ENCODE measurements at regions not wholly inside any gene's neighbourhood (a gene's known extent, or its start where the extent isn't known, plus 50 kb on each side); places are given as distances from the start of the nearest gene placed in this dataset.

- intact Hi-C loops (cut with DNase I), result no loop called here
- no peaks in the 10 kb centered on the region for H3K36me3 ChIP-seq
- no peak for DNase-seq
- H3K27me3 ChIP-seq, result no peaks in the 10 kb centered on the region
- no peak overlapping the region for H3K27ac ChIP-seq
- 45 to 58% methylated on average over 3 of the region's 3 CpGs for WGBS, 2 donors
- H3K4me3 ChIP-seq, result no peak overlapping the region
- no peaks in the 10 kb centered on the region for H3K9me3 ChIP-seq
- no peak for TF ChIP-seq POLR2A (IDR thresholded peaks at IDR 0.05)
- TF ChIP-seq, protein P1, sequence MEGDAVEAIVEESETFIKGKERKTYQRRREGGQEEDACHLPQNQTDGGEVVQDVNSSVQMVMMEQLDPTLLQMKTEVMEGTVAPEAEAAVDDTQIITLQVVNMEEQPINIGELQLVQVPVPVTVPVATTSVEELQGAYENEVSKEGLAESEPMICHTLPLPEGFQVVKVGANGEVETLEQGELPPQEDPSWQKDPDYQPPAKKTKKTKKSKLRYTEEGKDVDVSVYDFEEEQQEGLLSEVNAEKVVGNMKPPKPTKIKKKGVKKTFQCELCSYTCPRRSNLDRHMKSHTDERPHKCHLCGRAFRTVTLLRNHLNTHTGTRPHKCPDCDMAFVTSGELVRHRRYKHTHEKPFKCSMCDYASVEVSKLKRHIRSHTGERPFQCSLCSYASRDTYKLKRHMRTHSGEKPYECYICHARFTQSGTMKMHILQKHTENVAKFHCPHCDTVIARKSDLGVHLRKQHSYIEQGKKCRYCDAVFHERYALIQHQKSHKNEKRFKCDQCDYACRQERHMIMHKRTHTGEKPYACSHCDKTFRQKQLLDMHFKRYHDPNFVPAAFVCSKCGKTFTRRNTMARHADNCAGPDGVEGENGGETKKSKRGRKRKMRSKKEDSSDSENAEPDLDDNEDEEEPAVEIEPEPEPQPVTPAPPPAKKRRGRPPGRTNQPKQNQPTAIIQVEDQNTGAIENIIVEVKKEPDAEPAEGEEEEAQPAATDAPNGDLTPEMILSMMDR (IDR thresholded peaks at IDR 0.05), result no peak
- peaks cover 0 to 17% (median 0%) of the 10 kb centered on the region in 3 donors for H3K4me1 ChIP-seq
Observed at GRCh38 chr12:90305379-90305778, 596.7 kb upstream of the ATP2B1 start.

- H3K27me3 ChIP-seq, result no peaks in the 10 kb centered on the region
- no peaks in the 10 kb centered on the region for H3K9me3 ChIP-seq
- H3K36me3 ChIP-seq, result no peaks in the 10 kb centered on the region
- WGBS, 2 donors, result 78 to 96% methylated on average over 2 of the region's 2 CpGs
- intact Hi-C loops (cut with DNase I), result no loop called here
- no peak overlapping the region for H3K27ac ChIP-seq
- no peak overlapping the region for H3K4me3 ChIP-seq
- peaks cover 0 to 17% (median 0%) of the 10 kb centered on the region in 3 donors for H3K4me1 ChIP-seq
- no peak for DNase-seq
- TF ChIP-seq, protein P1 (IDR thresholded peaks at IDR 0.05), result no peak
- no peak for TF ChIP-seq POLR2A (IDR thresholded peaks at IDR 0.05)
Observed at GRCh38 chr12:90304231-90304630, 595.6 kb upstream of the ATP2B1 start.

DNA sequence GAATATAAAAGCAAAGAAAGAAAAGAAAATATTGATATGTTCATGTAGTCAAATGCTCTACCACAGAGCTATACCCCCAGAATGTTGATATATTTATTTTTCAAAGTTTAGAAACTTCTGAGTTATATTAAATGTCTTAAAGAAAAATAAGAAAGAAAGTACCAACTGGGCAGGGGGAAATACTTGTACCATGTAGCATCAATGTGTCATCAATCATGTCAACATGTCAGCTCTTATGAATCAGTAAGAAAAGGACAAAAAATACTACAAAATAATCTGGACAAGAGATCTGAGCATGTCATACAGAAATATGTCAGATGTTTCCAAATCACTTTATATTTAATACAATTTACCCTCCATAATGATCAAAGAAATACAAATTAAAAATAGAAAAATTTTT, 595.1 kb upstream of the ATP2B1 start:
- Histone ChIP-seq H3K9me3 (no peaks in the 10 kb centered on the region), H3K4me1 (peaks cover 0 to 17% (median 0%) of the 10 kb centered on the region in 3 donors), H3K36me3 (no peaks in the 10 kb centered on the region), H3K4me3 (no peak overlapping the region), H3K27me3 (no peaks in the 10 kb centered on the region), H3K27ac (no peak overlapping the region)
- TF ChIP-seq, protein P1 (IDR thresholded peaks at IDR 0.05), result no peak
- TF ChIP-seq POLR2A (IDR thresholded peaks at IDR 0.05), result no peak
- DNase-seq, result no peak
- intact Hi-C loops (cut with DNase I), result no loop called here

GRCh38 chr12:90301561-90302133, 593.0 kb upstream of the ATP2B1 start:
- WGBS, 2 donors, result 48 to 68% methylated on average over 1 of the region's 1 CpG
- Histone ChIP-seq H3K36me3 (no peaks in the 10 kb centered on the region), H3K9me3 (no peaks in the 10 kb centered on the region), H3K4me1 (peaks cover 0 to 17% (median 0%) of the 10 kb centered on the region in 3 donors), H3K4me3 (no peak overlapping the region), H3K27ac (no peak overlapping the region), H3K27me3 (no peaks in the 10 kb centered on the region)
- no peak for DNase-seq
- intact Hi-C loops (cut with DNase I), result no loop called here
- TF ChIP-seq, protein P1 (IDR thresholded peaks at IDR 0.05), result no peak
- TF ChIP-seq POLR2A (IDR thresholded peaks at IDR 0.05), result no peak

- Histone ChIP-seq H3K9me3 (no peaks in the 10 kb centered on the region), H3K36me3 (no peaks in the 10 kb centered on the region), H3K4me1 (peaks cover 0 to 17% (median 0%) of the 10 kb centered on the region in 3 donors), H3K4me3 (no peak overlapping the region), H3K27ac (no peak overlapping the region), H3K27me3 (no peaks in the 10 kb centered on the region)
- DNase-seq, result no peak
- TF ChIP-seq, protein P1 (IDR thresholded peaks at IDR 0.05), result no peak
- no peak for TF ChIP-seq POLR2A (IDR thresholded peaks at IDR 0.05)
- intact Hi-C loops (cut with DNase I), result no loop called here
- 63 to 80% methylated on average over 4 of the region's 4 CpGs for WGBS, 2 donors
Observed at GRCh38 chr12:90301095-90301494, 592.5 kb upstream of the ATP2B1 start.
